HTR-8/SVneo (cell line): ENCODE measurements at regions not wholly inside any gene's neighbourhood (a gene's known extent, or its start where the extent isn't known, plus 50 kb on each side); places are given as distances from the start of the nearest gene placed in this dataset.
"Not testable (repeated sequence)": the region's sequence is repeated elsewhere in the genome, so short reads cannot be mapped to it uniquely, and the experiment has no call there.

ENCODE experiments used
- DNase-seq: peaks from one replicate; pipeline ENCODE4 v3.0.0; 2011; ENCODE audit warnings: low spot score, mixed read lengths; ENCODE audit not compliant: insufficient read length
- FAIRE-seq: peaks from 2 replicates; lab custom pipeline; 2011; peaks lifted over from hg19 to GRCh38; lab: Jason Lieb, UNC

- no peak for FAIRE-seq
- DNase-seq = no peak
These were observed 1017.4 kb upstream of the MANEA start for GRCh38 chr6:94559829-94560537.

GRCh38 chr6:94557207-94557606 is 1020.1 kb upstream of the MANEA start:
- DNase-seq, FAIRE-seq: not testable (repeated sequence)

DNA sequence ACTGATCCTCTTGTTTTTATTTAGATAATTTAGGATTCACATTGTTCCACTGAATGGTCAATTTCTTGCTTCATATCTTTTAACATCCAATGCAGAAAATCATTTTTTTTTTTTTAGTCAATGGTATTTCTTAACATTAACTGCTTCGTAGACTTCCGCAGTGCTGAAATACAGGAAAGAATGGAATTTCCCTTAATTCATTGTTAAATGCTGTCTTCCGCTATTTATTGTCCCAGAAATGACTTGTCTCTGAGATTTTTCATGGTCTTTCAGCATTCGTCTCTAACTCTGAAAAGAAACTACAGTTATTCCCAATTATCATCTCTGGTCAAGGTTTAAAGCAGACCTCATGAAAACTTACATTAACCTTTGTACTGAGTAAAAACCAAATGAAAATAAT is 1029.1 kb upstream of the MANEA start:
- no peak for FAIRE-seq
- DNase-seq = no peak

DNA sequence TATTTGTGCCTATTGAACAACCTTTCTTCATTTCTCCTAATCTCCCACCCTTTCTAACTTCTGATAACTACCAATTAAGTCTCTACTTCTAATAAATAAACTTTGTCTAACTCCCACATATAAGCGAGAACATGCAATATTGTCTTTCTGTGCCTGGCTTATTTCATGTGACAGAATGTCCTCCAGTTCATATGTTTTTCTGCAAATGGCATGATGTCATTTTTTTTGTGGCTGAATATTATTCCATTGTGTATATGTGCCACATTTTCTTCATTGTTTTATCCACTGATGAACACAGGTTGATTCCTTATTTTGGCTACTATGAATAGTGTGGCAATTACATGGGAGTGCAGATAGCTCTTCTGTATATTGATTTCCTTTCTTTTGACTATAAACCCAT is 1041.5 kb upstream of the MANEA start:
- FAIRE-seq (no peak), DNase-seq (no peak)

GRCh38 chr6:94511502-94512088 is 1065.7 kb upstream of the MANEA start:
- FAIRE-seq = no peak
- no peak for DNase-seq

- FAIRE-seq (no peak), DNase-seq (no peak)
These were observed 1066.5 kb upstream of the MANEA start for GRCh38 chr6:94510877-94511276.

- no peak for DNase-seq
- FAIRE-seq = no peak
These were observed 1075.8 kb upstream of the MANEA start for GRCh38 chr6:94501516-94501915.

GRCh38 chr6:94498099-94498498 is 1078.7 kb upstream of the EPHA7 start:
- FAIRE-seq = no peak
- DNase-seq = no peak

DNA sequence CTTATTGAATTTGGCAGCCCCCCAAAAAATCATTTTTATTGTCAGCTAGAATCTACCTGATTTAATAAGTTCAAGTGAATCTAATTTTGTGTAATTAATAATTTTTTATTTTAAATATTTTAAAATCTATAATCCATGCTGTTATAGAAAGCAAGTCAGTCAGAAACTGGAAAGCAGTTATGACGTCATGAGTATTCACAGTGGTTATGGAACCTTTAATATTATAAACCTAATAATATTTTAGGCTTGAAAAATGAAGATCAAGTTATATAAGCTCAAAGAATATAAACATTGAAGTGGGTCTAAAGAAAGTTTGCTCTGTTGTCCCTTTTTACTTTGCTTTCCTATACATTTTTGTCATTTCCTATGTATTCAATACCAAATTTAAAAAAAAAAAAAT is 1075.1 kb upstream of the EPHA7 start:
- no peak for FAIRE-seq

DNA sequence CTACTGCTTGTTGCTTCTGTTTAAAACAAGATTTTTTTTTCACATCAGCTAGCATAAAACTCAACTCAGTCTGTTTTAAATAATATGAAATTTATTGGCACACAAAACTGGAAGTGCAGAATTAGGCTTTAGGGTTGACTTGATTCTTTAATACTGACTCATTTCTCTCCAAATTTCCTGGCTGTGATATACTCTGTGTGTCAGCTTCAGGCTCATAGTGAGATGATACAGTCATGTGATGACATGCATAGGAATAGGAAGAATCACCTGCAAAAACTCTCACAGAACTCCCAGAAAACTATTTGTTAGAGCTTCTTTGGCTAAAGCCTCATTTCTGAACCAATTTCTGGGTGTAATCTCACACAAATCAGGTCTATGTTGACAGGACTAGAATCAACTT is 1068.0 kb upstream of the EPHA7 start:
- DNase-seq (no peak), FAIRE-seq (no peak)

More for the DNA sequence above, 1075.1 kb upstream of the EPHA7 start:
- no peak for DNase-seq

GRCh38 chr6:94478133-94479005 is 1059.0 kb upstream of the EPHA7 start:
- FAIRE-seq = no peak
- no peak for DNase-seq

DNA sequence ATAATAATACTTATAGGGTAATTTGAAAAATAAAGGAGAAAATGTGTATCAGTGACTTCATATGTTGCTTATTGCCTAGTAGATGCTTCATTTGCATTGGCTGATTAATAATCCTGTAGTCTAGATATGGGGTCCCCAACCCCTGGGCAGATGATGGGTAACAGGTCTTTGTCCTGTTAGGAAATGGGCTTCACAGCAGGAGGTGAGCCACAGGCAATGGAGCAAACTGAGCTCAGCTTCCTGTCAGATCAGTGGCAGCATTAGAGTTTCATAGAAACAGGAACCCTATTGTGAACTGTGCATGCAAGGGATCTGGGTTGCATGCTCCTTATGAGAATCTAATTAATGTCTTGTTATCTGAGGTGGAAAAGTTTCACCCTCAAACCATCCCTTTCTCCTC is 1049.5 kb upstream of the EPHA7 start:
- DNase-seq (no peak), FAIRE-seq (no peak)

DNA sequence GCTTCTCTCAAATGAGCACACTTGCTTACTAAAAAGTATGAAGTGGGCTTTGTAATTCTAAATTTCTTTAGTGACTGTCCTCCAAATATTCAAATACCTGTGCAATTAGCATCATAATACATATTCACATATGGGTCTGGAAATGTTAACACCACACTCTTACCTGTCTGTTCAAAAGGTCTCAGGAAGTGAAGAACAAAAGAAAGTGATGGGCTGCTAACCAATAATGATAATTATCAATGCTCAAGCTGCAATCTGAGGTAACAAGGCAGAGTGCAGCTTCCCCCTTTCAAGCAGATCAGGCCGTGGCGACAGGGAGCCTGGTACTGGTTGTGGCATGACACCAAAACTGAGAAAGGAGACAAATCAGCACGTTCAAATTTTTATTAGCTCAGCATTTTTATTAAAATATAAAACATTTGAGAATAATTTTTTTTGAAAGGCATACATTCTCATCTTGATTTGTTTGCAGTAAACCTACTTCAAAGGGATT is 1044.7 kb upstream of the EPHA7 start:
- DNase-seq = no peak

GRCh38 chr6:94463306-94463705 is 1043.9 kb upstream of the EPHA7 start:
- FAIRE-seq = no peak
- no peak for DNase-seq

More for the DNA sequence above, 1044.7 kb upstream of the EPHA7 start:
- FAIRE-seq = no peak

- no peak for FAIRE-seq
- no peak for DNase-seq
These were observed 1042.9 kb upstream of the EPHA7 start for GRCh38 chr6:94462231-94462630.

- no peak for DNase-seq
- FAIRE-seq = no peak
These were observed 1036.9 kb upstream of the EPHA7 start for GRCh38 chr6:94456266-94456665.

DNA sequence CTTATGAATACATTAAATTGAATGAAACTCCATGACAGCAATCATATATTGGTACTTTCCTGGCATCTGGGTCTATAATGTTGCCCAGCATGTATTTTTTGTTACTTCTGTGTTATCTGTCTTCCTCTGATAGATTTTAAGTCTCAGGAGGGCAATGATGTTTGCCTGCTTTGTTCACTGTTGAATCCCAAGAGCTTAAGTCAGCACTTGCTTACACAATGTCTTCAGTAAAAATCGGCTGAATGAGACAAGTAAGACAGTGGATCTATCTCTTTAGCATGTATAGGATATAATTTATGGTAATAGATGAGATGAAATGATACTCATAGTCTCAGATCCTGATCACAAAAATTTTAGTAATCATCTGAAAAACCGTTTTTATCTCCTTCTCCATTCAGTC is 1034.9 kb upstream of the EPHA7 start:
- DNase-seq = no peak
- FAIRE-seq = no peak

- DNase-seq (no peak), FAIRE-seq (no peak)
These were observed 1026.8 kb upstream of the EPHA7 start for GRCh38 chr6:94446120-94446519.

DNA sequence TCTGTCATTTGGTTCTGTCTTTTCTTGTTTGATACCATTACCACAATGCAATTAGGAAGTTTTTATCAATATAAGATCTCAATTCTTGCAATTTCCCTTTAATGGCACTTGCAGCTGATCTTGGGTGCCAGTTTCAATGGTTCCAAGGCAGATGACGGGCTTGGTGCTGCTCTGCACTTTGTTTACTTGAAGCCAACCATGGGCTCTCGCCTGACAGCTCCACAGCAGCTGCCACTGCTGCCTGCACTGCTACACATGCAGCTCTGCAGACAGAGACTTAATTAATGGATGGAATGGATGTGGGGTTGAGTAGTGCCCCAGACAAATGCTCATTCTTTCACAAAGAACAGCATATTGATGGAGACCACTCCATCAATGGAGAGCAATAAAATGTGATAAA is 1024.3 kb upstream of the EPHA7 start:
- no peak for FAIRE-seq
- no peak for DNase-seq

DNA sequence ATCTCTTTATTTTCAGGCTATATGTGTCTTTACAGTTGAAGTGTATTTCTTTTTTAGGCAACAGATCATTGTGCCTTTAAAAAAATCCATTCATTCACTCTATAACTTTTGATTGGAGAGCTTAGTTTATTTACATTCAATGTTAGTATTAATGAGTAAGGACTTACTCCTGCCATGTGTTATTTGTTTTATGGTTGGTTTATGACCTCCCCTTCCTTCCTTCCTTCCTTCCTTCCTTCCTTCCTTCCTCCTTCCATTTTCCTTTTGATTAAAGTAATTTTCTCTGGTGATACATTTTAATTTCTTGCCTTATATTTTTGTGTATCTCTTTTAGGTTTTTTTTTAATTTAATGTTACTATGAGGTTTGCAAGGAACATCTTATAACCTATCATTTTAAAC is 1005.3 kb upstream of the EPHA7 start:
- FAIRE-seq (no peak), DNase-seq (no peak)

DNA sequence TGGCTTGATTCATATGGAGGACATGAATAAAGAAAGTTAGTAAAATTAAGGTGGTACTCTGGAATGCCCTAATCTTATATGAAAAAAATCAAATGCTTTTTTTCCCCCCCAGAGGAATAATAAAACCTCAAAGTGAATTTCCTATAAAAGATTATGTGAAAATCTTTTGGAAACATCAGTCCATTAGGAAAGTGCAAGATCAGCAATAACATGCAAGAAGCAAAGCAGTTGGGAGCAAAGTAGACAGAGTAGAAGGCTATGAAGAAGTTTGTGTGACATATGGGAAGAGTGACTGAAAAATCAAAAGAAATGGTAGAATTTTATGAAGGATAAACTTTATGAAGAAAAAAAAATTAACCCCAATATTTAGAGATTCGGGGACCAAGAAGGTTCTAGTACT is 998.0 kb upstream of the EPHA7 start:
- FAIRE-seq (no peak), DNase-seq (no peak)
